ENCODE measurements at regions not wholly inside any gene's neighbourhood (a gene's known extent, or its start where the extent isn't known, plus 50 kb on each side); places are given as distances from the start of the nearest gene placed in this dataset.

DNA sequence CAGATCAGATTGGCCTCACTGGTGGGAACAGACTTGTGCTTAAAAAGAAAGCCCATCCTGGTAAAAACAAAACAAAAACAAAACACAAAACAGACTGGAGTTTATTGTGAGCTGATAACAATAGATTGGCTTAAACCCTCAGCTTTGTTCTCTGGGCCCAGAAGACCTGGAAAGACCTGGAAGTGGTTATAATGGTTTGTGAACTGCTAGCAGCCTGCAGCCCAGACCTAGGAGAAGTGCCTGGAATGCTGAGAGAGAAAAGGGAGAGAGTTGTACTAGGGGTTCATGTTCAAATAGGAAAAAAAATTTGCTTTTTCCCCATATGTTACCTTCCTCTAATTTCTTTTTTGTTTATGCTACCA is 396.6 kb downstream of the DMAC1 start:
- H3K4me3 ChIP-seq (ENCODE audit: control insufficient read depth, low read depth, low read length): no peak overlapping the region
- TF ChIP-seq, protein P1, sequence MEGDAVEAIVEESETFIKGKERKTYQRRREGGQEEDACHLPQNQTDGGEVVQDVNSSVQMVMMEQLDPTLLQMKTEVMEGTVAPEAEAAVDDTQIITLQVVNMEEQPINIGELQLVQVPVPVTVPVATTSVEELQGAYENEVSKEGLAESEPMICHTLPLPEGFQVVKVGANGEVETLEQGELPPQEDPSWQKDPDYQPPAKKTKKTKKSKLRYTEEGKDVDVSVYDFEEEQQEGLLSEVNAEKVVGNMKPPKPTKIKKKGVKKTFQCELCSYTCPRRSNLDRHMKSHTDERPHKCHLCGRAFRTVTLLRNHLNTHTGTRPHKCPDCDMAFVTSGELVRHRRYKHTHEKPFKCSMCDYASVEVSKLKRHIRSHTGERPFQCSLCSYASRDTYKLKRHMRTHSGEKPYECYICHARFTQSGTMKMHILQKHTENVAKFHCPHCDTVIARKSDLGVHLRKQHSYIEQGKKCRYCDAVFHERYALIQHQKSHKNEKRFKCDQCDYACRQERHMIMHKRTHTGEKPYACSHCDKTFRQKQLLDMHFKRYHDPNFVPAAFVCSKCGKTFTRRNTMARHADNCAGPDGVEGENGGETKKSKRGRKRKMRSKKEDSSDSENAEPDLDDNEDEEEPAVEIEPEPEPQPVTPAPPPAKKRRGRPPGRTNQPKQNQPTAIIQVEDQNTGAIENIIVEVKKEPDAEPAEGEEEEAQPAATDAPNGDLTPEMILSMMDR (IDR thresholded peaks at IDR 0.05; ENCODE audit: control insufficient read depth, insufficient read depth, low read depth, low read length, missing control alignments): no peak
- DNase-seq (ENCODE audit: low read depth): no peak

DNA sequence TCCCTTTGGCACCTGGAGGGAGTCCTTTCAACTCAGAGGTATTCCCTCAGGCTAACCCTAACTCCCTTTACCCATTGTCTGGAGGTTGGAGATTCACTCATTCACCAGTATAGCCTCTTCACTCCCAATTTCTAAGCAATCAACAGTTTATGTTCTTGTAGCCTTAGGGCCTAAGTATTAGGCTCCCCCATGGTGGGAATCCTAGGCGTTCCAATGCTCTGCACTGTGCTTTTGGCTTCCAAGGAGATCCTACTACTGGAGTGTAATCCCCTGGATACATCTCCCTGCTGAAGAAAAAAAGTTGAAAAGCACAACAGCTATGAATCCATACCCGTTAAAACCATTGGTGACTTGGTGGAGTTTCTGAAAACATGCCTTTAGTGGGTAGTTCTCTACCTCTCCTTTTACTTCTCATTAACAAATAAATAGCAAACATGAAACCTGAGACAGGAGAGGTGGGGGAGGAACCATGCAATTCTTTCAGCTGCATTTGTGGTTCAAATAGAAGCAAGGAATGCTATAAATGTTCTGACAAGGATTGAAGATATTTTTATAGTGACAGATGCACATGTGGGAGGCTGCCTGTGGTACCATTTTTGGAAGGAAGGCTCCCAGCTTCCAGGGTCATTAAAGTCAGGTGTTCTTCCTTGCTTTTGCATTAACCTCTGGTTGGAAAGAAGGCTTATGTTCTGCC is 397.1 kb downstream of the DMAC1 start:
- TF ChIP-seq, protein P1 (IDR thresholded peaks at IDR 0.05; ENCODE audit: control insufficient read depth, insufficient read depth, low read depth, low read length, missing control alignments): no peak
- H3K4me3 ChIP-seq (ENCODE audit: control insufficient read depth, low read depth, low read length): no peak overlapping the region
- peak; percentile 10 for DNase-seq (ENCODE audit: low read depth)

DNA sequence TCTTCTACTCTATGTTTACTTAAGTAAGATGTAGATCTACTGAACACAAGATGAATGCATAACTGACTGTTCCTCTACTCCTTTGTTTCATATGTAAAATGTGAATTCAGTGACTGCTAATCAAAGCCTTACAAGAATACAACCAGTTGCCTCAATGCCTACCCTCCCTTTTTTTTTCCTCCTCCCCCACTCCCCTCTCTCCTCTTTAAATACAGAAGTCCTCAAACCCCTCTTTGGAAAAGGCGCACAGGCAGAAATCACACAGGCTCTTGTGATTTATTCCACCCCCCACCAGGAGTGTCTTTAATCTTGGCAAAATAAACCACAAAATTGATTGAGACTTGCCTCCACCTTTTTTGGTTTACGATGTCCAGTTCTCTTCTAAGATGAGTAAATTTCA is 398.5 kb downstream of the DMAC1 start:
- no peak for DNase-seq (ENCODE audit: low read depth)
- H3K4me3 ChIP-seq (ENCODE audit: control insufficient read depth, low read depth, low read length): no peak overlapping the region
- TF ChIP-seq, protein P1 (IDR thresholded peaks at IDR 0.05; ENCODE audit: control insufficient read depth, insufficient read depth, low read depth, low read length, missing control alignments): no peak

DNA sequence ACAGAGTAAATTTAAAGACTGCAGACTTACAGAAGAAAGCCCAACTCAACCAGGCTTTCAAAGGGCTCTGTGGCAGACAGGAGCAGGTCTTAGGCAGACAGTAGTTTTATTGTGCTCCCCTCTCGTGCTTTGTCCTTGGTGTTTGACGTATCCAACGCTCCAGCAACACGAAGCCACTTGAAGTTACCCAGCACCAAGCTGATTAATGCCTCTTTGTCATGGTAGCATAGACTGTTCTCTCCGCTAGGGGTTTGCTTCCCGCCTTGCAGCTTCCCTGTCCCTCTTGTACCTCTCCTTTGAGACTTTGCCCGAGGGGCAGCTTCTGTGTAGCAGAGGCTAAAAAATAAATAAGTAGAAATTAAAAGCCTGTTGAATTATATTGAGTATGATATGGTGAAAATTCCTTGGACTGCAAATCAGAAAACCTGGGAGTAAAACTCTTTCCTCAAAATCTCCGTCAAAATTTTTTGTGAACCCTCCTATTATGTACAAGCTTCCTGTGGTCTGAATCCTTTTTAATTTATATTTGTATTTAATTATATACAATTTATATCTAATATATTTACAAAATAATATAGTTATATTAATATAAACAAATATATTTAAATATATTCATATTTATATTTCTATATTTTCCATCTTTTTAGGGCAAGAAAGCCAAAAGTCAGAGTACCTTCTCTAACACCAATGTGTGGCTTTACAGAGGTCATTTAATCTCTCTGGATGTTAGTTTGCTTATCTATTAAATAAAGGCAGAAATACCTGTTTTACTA is 405.4 kb downstream of the DMAC1 start:
- H3K4me3 ChIP-seq (ENCODE audit: control insufficient read depth, low read depth, low read length): no peak overlapping the region
- TF ChIP-seq, protein P1 (IDR thresholded peaks at IDR 0.05; ENCODE audit: control insufficient read depth, insufficient read depth, low read depth, low read length, missing control alignments): no peak
- no peak for DNase-seq (ENCODE audit: low read depth)

DNA sequence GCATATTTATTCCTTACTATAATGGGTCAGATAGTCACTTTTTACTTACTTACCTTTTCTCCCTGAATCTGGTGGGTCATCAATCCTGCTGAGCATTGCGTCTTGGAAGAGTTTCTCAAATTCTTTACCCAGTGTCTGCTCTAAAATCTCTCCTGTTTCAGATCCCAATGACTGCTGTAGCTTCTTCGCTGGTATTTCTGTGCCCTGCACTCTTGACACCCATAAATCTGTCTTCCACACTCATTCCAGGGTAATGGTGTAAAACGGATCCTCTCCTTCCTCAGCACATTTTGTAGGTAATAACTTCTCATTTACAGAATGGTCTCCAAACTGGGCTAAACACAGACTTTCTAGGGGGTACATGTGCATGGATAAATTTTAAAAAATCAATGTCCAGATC is 407.4 kb downstream of the DMAC1 start:
- no peak for DNase-seq (ENCODE audit: low read depth)
- H3K4me3 ChIP-seq (ENCODE audit: control insufficient read depth, low read depth, low read length): no peak overlapping the region
- TF ChIP-seq, protein P1 (IDR thresholded peaks at IDR 0.05; ENCODE audit: control insufficient read depth, insufficient read depth, low read depth, low read length, missing control alignments): no peak

DNA sequence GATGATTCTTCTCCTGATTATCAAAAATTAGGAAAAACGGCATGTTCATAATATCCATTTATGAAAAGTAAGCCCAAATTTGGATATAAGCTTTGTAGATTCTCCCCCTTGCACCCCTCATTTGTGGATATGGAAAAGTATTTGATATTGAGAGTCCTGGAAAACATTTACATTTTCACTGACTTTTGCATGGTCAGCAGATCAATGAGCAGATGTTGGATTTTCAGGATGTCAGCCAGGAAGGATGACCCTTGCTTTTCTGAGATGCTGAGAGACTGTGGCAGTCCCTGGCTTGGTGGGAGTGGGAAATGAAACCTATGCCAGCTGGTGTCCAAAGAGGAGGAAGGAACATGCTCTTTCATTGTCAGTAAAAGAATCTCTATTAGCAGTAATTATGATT is 410.8 kb downstream of the DMAC1 start:
- H3K4me3 ChIP-seq (ENCODE audit: control insufficient read depth, low read depth, low read length): no peak overlapping the region
- no peak for DNase-seq (ENCODE audit: low read depth)
- TF ChIP-seq, protein P1 (IDR thresholded peaks at IDR 0.05; ENCODE audit: control insufficient read depth, insufficient read depth, low read depth, low read length, missing control alignments): no peak
